ENCODE measurements at regions not wholly inside any gene's neighbourhood (a gene's known extent, or its start where the extent isn't known, plus 50 kb on each side); places are given as distances from the start of the nearest gene placed in this dataset.
A peak's percentile ranks its signal among the peaks of the same experiment; 100 is the strongest.

- no peaks in the 10 kb centered on the region; the same call in 1 of the 2 replicates for H3K36me3 ChIP-seq (ENCODE audit: control insufficient read depth, insufficient read depth, low read length)
- TF ChIP-seq, protein P1, sequence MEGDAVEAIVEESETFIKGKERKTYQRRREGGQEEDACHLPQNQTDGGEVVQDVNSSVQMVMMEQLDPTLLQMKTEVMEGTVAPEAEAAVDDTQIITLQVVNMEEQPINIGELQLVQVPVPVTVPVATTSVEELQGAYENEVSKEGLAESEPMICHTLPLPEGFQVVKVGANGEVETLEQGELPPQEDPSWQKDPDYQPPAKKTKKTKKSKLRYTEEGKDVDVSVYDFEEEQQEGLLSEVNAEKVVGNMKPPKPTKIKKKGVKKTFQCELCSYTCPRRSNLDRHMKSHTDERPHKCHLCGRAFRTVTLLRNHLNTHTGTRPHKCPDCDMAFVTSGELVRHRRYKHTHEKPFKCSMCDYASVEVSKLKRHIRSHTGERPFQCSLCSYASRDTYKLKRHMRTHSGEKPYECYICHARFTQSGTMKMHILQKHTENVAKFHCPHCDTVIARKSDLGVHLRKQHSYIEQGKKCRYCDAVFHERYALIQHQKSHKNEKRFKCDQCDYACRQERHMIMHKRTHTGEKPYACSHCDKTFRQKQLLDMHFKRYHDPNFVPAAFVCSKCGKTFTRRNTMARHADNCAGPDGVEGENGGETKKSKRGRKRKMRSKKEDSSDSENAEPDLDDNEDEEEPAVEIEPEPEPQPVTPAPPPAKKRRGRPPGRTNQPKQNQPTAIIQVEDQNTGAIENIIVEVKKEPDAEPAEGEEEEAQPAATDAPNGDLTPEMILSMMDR (IDR thresholded peaks at IDR 0.05; ENCODE audit: insufficient read depth, low read length, poor library complexity, severe bottlenecking), result no peak
- H3K4me3 ChIP-seq (replicated peaks; ENCODE audit: low read depth, low read length), result no peak overlapping the region
- H3K27me3 ChIP-seq (replicated peaks; ENCODE audit: control insufficient read depth, insufficient read depth, low read length), result no peaks in the 10 kb centered on the region
- DNase-seq (ENCODE audit: extremely low read depth, insufficient read length), result no peak
These were observed 130.4 kb upstream of the RFX3 start for GRCh38 chr9:3656224-3656623.

DNA sequence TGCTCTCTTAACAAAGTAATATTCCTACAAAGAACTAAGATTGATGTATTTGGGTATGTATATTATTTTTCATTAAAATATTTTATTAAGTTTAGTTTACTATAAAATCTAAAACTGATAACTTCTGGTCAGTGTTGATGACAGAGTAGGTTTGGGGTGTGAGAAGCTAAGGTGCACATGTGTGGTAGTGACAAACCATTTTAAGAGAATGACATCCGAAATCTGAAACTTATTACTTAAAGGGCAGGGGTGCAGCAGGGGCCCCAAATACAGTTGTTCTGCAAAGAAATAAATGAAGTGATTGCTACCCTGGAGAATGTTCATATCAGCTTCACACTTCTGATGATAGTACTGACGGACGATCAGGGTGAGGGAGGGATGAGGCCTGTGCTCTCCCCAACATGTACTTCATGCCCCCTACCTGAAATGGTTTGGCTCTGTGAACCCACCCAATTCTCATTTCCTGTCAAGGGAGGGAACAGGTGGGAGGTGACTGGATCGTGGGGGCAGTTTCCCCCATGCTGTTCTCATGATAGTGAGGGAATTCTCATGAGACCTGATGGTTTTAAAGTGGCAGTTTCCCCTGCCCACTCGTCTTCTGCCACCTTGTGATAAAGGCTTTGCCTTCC, 125.3 kb upstream of the RFX3 start:
- no peaks in the 10 kb centered on the region for H3K36me3 ChIP-seq (ENCODE audit: control insufficient read depth, insufficient read depth, low read length)
- H3K27me3 ChIP-seq (replicated peaks; ENCODE audit: control insufficient read depth, insufficient read depth, low read length), result no peaks in the 10 kb centered on the region
- TF ChIP-seq, protein P1 (IDR thresholded peaks at IDR 0.05; ENCODE audit: insufficient read depth, low read length, poor library complexity, severe bottlenecking), result no peak
- peak; percentile 40 for DNase-seq (ENCODE audit: extremely low read depth, insufficient read length)
- no peak overlapping the region for H3K4me3 ChIP-seq (replicated peaks; ENCODE audit: low read depth, low read length)

GRCh38 chr9:3648722-3649246, 123.0 kb upstream of the RFX3 start:
- TF ChIP-seq, protein P1 (IDR thresholded peaks at IDR 0.05; ENCODE audit: insufficient read depth, low read length, poor library complexity, severe bottlenecking), result no peak
- H3K27me3 ChIP-seq (replicated peaks; ENCODE audit: control insufficient read depth, insufficient read depth, low read length), result no peaks in the 10 kb centered on the region
- DNase-seq (ENCODE audit: extremely low read depth, insufficient read length), result no peak
- no peaks in the 10 kb centered on the region for H3K36me3 ChIP-seq (ENCODE audit: control insufficient read depth, insufficient read depth, low read length)
- H3K4me3 ChIP-seq (replicated peaks; ENCODE audit: low read depth, low read length), result no peak overlapping the region

- Histone ChIP-seq H3K4me3 (replicated peaks; ENCODE audit: low read depth, low read length) (no peak overlapping the region), H3K36me3 (ENCODE audit: control insufficient read depth, insufficient read depth, low read length) (no peaks in the 10 kb centered on the region), H3K27me3 (replicated peaks; ENCODE audit: control insufficient read depth, insufficient read depth, low read length) (no peaks in the 10 kb centered on the region)
- DNase-seq (ENCODE audit: extremely low read depth, insufficient read length), result no peak
- TF ChIP-seq, protein P1 (IDR thresholded peaks at IDR 0.05; ENCODE audit: insufficient read depth, low read length, poor library complexity, severe bottlenecking), result no peak
These were observed 122.5 kb upstream of the RFX3 start for GRCh38 chr9:3648266-3648665.

DNA sequence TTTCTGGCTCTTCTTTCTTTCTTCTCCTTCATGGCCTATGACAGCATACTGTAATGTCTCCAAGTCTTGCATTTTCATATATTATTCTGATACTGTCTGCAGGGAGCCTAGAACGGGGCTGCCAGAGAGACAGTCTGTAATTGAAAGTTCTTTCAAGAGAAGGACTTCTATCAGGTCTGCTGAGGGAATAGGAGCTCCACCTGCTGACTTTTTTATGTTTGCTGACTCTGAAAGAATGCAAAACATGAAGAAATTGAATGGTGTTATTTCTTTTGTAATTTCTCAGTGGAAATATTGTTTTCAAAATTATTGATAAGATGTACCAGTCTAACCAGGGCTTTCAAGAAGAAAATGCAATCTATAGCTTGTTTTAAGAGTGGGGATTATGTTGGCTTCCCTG, 121.9 kb upstream of the RFX3 start:
- no peak for DNase-seq (ENCODE audit: extremely low read depth, insufficient read length)
- Histone ChIP-seq H3K4me3 (replicated peaks; ENCODE audit: low read depth, low read length) (no peak overlapping the region), H3K36me3 (ENCODE audit: control insufficient read depth, insufficient read depth, low read length) (no peaks in the 10 kb centered on the region), H3K27me3 (replicated peaks; ENCODE audit: control insufficient read depth, insufficient read depth, low read length) (no peaks in the 10 kb centered on the region)
- TF ChIP-seq, protein P1 (IDR thresholded peaks at IDR 0.05; ENCODE audit: insufficient read depth, low read length, poor library complexity, severe bottlenecking), result no peak
